Small intestine (tissue), 7 donors: ENCODE measurements at regions not wholly inside any gene's neighbourhood (a gene's known extent, or its start where the extent isn't known, plus 50 kb on each side); places are given as distances from the start of the nearest gene placed in this dataset.
"Not testable (repeated sequence)": the region's sequence is repeated elsewhere in the genome, so short reads cannot be mapped to it uniquely, and the experiment has no call there.

Experiments used
- DNase-seq, 2 donors: peaks; one replicate each; pipeline versions ENCODE4 v3.0.0 to v3.0.0-alpha.2; 2013
- FAIRE-seq: peaks from 2 replicates; lab custom pipeline; 2012; peaks lifted over from hg19 to GRCh38; lab: Jason Lieb, UNC
- H3K27ac ChIP-seq, 3 donors: one replicate each; pipeline ENCODE4 v1.5.1; 2013; ENCODE audit warnings: low read length in 2 of 3, mild to moderate bottlenecking in 2 of 3, control low read depth in 1 of 3, inconsistent platforms in 1 of 3, low read depth in 1 of 3, moderate library complexity in 1 of 3
- H3K27me3 ChIP-seq, 3 donors: one replicate each; pipeline ENCODE4 v1.6.1; 2013; ENCODE audit warnings: low read length in 3 of 3, inconsistent platforms in 1 of 3; ENCODE audit not compliant: control insufficient read depth in 3 of 3, insufficient read depth in 3 of 3
- H3K36me3 ChIP-seq, 3 donors: one replicate each; pipeline ENCODE4 v1.6.1; 2013; ENCODE audit warnings: low read length in 3 of 3, inconsistent platforms in 1 of 3, low read depth in 1 of 3, mild to moderate bottlenecking in 1 of 3, moderate library complexity in 1 of 3; ENCODE audit not compliant: control insufficient read depth in 3 of 3, insufficient read depth in 2 of 3
- H3K4me1 ChIP-seq, 3 donors: one replicate each; pipeline ENCODE4 v1.6.1; 2013; ENCODE audit warnings: low read length in 2 of 3, inconsistent platforms in 1 of 3, low read depth in 1 of 3, mild to moderate bottlenecking in 1 of 3, moderate library complexity in 1 of 3; ENCODE audit not compliant: control insufficient read depth in 3 of 3, insufficient read depth in 2 of 3
- H3K4me3 ChIP-seq, 3 donors: one replicate each; pipeline ENCODE4 v1.5.1; 2013; ENCODE audit warnings: low read length in 3 of 3, control low read depth in 1 of 3, inconsistent platforms in 1 of 3, low read depth in 1 of 3, mild to moderate bottlenecking in 1 of 3, moderate library complexity in 1 of 3
- H3K9me3 ChIP-seq, 2 donors: one replicate each; pipeline ENCODE4 v1.6.1; 2013; ENCODE audit warnings: low read depth in 1 of 2, low read length in 1 of 2; ENCODE audit not compliant: control insufficient read depth in 2 of 2, insufficient read depth in 1 of 2
- WGBS, 3 donors: extraction: QIAGEN DNeasy Blood & Tissue Kit; methylation state at CpG; one replicate each; pipeline ENCODE4 v1.1.7; 2013; 5-methylcytosine and 5-hydroxymethylcytosine counted together
- donor health status: healthy with polysubstance abuse.
- donor health status: control.
- donor health status: control.
- donor health status: Bipolar disorder and iron deficiency.
- donor health status: healthy.

- no peak overlapping the region for H3K4me3 ChIP-seq
- no peak for FAIRE-seq
- H3K9me3 ChIP-seq = no peaks in the 10 kb centered on the region
- H3K27ac ChIP-seq = no peak overlapping the region
- H3K36me3 ChIP-seq = no peaks in the 10 kb centered on the region
- no peaks in the 10 kb centered on the region for H3K27me3 ChIP-seq
- WGBS, 3 donors = 33 to 61% (median 43%) methylated on average over 3 of the region's 3 CpGs
- DNase-seq = no peak
- H3K4me1 ChIP-seq = no peaks in the 10 kb centered on the region
Observed at GRCh38 chr12:42732908-42733411, 143.4 kb upstream of the PRICKLE1 start.

GRCh38 chr12:42730291-42730690, 140.7 kb upstream of the PRICKLE1 start:
- no peak for FAIRE-seq
- 79 to 82% (median 79%) methylated on average over 4 of the region's 4 CpGs for WGBS, 3 donors
- DNase-seq = no peak
- Histone ChIP-seq H3K36me3 (no peaks in the 10 kb centered on the region), H3K4me3 (no peak overlapping the region), H3K9me3 (peaks cover 0 to 12% of the 10 kb centered on the region in 2 donors), H3K27me3 (no peaks in the 10 kb centered on the region), H3K4me1 (no peaks in the 10 kb centered on the region), H3K27ac (no peak overlapping the region)

GRCh38 chr12:42729535-42729900, 140.0 kb upstream of the PRICKLE1 start:
- no peak for FAIRE-seq
- Histone ChIP-seq H3K4me3 (no peak overlapping the region), H3K9me3 (peaks cover 0 to 13% of the 10 kb centered on the region in 2 donors), H3K4me1 (no peaks in the 10 kb centered on the region), H3K27ac (no peak overlapping the region), H3K36me3 (no peaks in the 10 kb centered on the region), H3K27me3 (no peaks in the 10 kb centered on the region)
- 54 to 82% (median 66%) methylated on average over 3 of the region's 3 CpGs for WGBS, 3 donors
- DNase-seq = no peak

DNA sequence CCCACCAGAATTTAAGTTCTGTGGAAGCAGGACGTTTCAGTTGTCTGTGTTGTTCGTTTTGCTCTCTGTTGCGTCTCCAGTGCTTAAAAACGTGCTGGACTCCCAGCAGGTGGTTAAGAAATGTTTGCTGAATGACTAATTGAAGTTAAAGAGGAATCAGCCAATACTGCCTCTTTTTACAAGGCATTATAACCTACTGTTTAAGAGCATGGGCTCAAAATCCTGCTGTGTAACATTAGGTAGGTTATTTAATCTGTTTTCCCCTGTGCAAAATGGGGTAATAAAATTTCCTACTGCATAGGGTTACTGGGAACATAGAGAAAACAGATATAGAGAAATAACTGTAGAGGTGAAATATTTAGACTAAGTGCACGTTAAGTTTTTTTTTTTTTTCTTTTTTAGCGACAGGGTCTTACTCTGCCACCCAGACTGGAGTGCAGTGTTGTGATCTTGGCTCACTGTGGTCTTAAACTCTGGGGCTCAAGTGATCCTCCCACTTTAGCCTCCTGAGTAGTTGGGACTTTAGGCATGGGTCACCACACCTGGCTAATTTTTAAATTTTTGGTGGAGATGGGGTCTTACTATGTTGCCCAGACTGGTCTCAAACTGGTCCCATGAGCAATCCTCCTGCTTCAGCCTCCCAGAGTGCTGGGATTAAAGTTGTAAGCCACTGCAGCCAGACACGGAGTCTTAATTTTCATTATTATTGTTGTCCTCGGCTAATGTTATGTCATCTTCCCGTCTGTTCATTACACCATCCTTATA, 139.4 kb upstream of the PRICKLE1 start:
- H3K9me3 ChIP-seq = peaks cover 0 to 13% of the 10 kb centered on the region in 2 donors
- no peak overlapping the region for H3K27ac ChIP-seq
- no peaks in the 10 kb centered on the region for H3K27me3 ChIP-seq
- no peak for DNase-seq
- no peaks in the 10 kb centered on the region for H3K4me1 ChIP-seq
- no peaks in the 10 kb centered on the region for H3K36me3 ChIP-seq
- no peak overlapping the region for H3K4me3 ChIP-seq
- no peak for FAIRE-seq
- WGBS, 3 donors = 66 to 83% (median 71%) methylated on average over 9 of the region's 9 CpGs

DNA sequence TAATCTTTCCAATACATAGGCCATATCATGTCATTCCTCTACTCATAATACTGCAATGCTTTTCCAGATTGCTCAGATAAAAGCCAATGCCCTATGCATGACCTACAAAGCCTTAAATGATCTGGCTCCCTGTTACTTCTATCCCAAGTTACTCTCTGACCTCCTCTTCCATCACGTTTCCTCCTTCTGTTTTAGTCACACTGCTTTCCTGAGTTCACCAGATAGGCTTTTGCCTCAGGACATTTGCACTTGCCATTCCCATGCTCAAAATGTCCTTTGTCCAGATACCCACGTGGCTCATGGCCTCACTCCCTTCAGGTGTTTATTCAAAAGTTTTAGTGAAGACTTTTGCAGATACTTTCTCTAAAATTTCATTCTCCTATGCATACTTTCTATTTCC, 138.7 kb upstream of the PRICKLE1 start:
- WGBS, 3 donors = 27 to 60% (median 33%) methylated on average over 2 of the region's 2 CpGs
- FAIRE-seq = no peak

GRCh38 chr12:42725809-42726208, 136.3 kb upstream of the PRICKLE1 start:
- no peak for DNase-seq
- 89 to 92% (median 90%) methylated on average over 3 of the region's 3 CpGs for WGBS, 3 donors
- H3K9me3 ChIP-seq = peaks cover 0 to 13% of the 10 kb centered on the region in 2 donors
- no peak overlapping the region for H3K27ac ChIP-seq
- no peak overlapping the region for H3K4me3 ChIP-seq
- H3K36me3 ChIP-seq = no peaks in the 10 kb centered on the region
- H3K27me3 ChIP-seq = no peaks in the 10 kb centered on the region
- H3K4me1 ChIP-seq = no peaks in the 10 kb centered on the region
- no peak for FAIRE-seq

More for the DNA sequence above, 138.7 kb upstream of the PRICKLE1 start:
- Histone ChIP-seq H3K27ac (no peak overlapping the region), H3K27me3 (no peaks in the 10 kb centered on the region), H3K4me1 (no peaks in the 10 kb centered on the region), H3K36me3 (no peaks in the 10 kb centered on the region), H3K4me3 (no peak overlapping the region), H3K9me3 (peaks cover 0 to 13% of the 10 kb centered on the region in 2 donors)
- no peak for DNase-seq

GRCh38 chr12:42716491-42716891, 126.9 kb upstream of the PRICKLE1 start:
- no peaks in the 10 kb centered on the region for H3K36me3 ChIP-seq
- no peaks in the 10 kb centered on the region for H3K9me3 ChIP-seq
- H3K4me3 ChIP-seq = no peak overlapping the region
- FAIRE-seq (no peak), DNase-seq (no peak)
- H3K4me1 ChIP-seq = no peaks in the 10 kb centered on the region
- no peaks in the 10 kb centered on the region for H3K27me3 ChIP-seq
- no peak overlapping the region for H3K27ac ChIP-seq
- 59 to 68% (median 59%) methylated on average over 5 of the region's 5 CpGs for WGBS, 3 donors

- not testable (repeated sequence) for H3K36me3 ChIP-seq, H3K9me3 ChIP-seq, DNase-seq, H3K27me3 ChIP-seq, FAIRE-seq, H3K4me1 ChIP-seq, H3K27ac ChIP-seq, H3K4me3 ChIP-seq
- WGBS, 3 donors = 71 to 84% (median 76%) methylated on average over 3 of the region's 3 CpGs
Observed at GRCh38 chr12:42713566-42713965, 124.0 kb upstream of the PRICKLE1 start.
